Breast epithelium (tissue), 4 donors: ENCODE measurements at regions not wholly inside any gene's neighbourhood (a gene's known extent, or its start where the extent isn't known, plus 50 kb on each side); places are given as distances from the start of the nearest gene placed in this dataset.
A peak's percentile ranks its signal among the peaks of the same experiment; 100 is the strongest.

ENCODE experiments used
- DNase-seq, 2 donors: peaks; one replicate each; pipeline ENCODE4 v3.0.0-alpha.2; 2019; ENCODE audit warnings: low spot score in 2 of 2
- H3K27ac ChIP-seq, 2 donors: fragments of 200-600 bp; sonication (generic) in 1 of 2; one replicate each; pipeline ENCODE4 v1.5.1; 2016 to 2019; ENCODE audit warnings: mild to moderate bottlenecking in 1 of 2
- H3K27me3 ChIP-seq, 2 donors: fragments of 200-600 bp; sonication (generic) in 1 of 2; one replicate each; pipeline versions ENCODE4 v1.5.1 to v1.6.0; 2017 to 2019; ENCODE audit warnings: control low read depth in 1 of 2, mild to moderate bottlenecking in 1 of 2
- H3K36me3 ChIP-seq: fragments of 200-600 bp; one replicate; pipeline ENCODE4 v1.5.1; 2019
- H3K4me1 ChIP-seq, 2 donors: fragments of 200-600 bp; sonication (generic); one replicate each; pipeline ENCODE4 v1.5.1; 2016 to 2019; ENCODE audit warnings: control low read depth in 1 of 2
- H3K4me3 ChIP-seq, 3 donors: fragments of 200-600 bp; sonication (generic); 1 replicate in 2 of 3; 2 replicates in 1 of 3; pipeline ENCODE4 v1.5.1; 2016 to 2019; ENCODE audit warnings: mild to moderate bottlenecking in 3 of 3, moderate library complexity in 2 of 3
- H3K9me3 ChIP-seq, 2 donors: fragments of 200-600 bp; sonication (generic) in 1 of 2; one replicate each; pipeline ENCODE4 v1.5.1; 2016 to 2019; ENCODE audit warnings: control low read depth in 1 of 2
- CTCF ChIP-seq, 3 donors: fragments of 450-650 bp; IDR thresholded peaks; one replicate each; pipeline ENCODE4 v1.5.1; 2016 to 2017; ENCODE audit warnings: antibody characterized with exemption in 3 of 3, mild to moderate bottlenecking in 3 of 3, moderate library complexity in 3 of 3
- POLR2A ChIP-seq: fragments of 450-650 bp; IDR thresholded peaks from one replicate; pipeline ENCODE4 v1.6.1; 2016; ENCODE audit warnings: antibody characterized with exemption, mild to moderate bottlenecking, moderate library complexity
- POLR2AphosphoS5 ChIP-seq, 3 donors: sonication (generic); formaldehyde crosslinking; IDR thresholded peaks; one replicate each; pipeline ENCODE4 v1.6.1; 2017; ENCODE audit warnings: antibody characterized with exemption in 3 of 3
- intact Hi-C: fragments of 100-400 bp; cut with DNase I; formaldehyde crosslinking; loops from one replicate; pipeline ENCODE4 v1.15.1; 2023; ENCODE audit warnings: low total_unique reads

DNA sequence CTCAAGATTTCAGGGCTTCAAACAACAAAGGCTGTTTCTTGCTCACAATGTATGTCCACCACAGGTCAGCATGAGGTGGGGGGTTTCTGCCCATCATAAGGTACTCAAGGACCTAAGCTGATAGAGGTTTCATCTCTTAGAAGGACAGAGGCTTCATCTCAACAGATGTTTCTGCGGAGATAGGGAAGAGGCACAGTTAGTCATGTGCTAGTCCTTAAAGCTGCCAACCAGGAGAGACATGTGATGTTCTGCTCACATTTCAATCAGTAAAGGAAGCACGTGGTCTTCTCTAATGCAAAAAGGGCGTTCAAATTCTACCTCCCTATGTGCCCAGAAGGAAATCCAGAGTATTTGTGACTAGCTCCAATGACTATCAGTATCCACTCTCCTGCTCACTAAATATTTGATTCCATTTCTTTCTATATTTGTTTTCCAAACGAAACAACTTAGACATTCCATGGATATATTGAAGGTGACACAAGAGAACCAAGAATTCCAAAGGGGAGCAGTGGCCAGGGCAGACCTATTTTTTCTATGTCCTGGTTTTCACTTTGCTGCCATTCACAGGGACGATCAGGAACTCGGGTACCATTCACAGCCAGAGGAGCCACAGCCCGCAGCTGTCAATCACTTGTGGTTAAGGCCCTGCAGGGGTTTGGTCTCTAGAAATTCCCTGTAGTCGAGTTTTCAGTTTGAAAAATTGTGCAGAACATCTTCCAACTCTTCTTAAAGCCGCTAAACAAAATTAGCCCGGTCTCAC is 173.2 kb upstream of the FOXA2 start:
- H3K4me1 ChIP-seq: no peaks in the 10 kb centered on the region
- no peaks in the 10 kb centered on the region for H3K9me3 ChIP-seq
- H3K27me3 ChIP-seq: no peaks in the 10 kb centered on the region
- no peaks in the 10 kb centered on the region for H3K36me3 ChIP-seq
- no peak overlapping the region for H3K27ac ChIP-seq
- no peak for DNase-seq
- no peak for TF ChIP-seq CTCF (IDR thresholded peaks at IDR 0.05)
- no peak for TF ChIP-seq POLR2AphosphoS5 (IDR thresholded peaks at IDR 0.05)
- no peak for TF ChIP-seq POLR2A
- intact Hi-C loops: no loop called here
- H3K4me3 ChIP-seq: no peak overlapping the region

DNA sequence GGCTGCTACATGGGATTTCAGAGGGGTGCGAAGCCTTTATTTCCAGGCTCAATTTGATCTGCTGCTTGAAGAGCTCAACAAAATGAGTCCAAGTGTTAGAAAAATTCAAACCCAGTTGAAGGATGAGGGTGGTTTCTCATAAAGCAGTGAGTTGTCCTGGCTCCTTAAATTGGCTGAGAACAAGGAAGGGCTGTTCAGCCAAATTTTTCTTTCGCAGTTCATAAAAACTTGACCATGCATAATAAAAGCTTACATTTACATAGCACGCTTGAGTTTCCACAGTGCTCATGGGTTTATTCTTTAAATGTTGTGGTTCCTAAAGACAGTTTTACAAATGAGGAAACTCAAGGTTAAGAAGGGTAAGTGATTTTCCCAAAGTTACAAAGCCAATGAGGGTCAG is 174.4 kb upstream of the FOXA2 start:
- no peak for TF ChIP-seq POLR2AphosphoS5 (IDR thresholded peaks at IDR 0.05)
- TF ChIP-seq POLR2A: no peak
- no peak for TF ChIP-seq CTCF (IDR thresholded peaks at IDR 0.05)
- no peaks in the 10 kb centered on the region for H3K27me3 ChIP-seq
- H3K36me3 ChIP-seq: no peaks in the 10 kb centered on the region
- no peak overlapping the region for H3K4me3 ChIP-seq
- no peaks in the 10 kb centered on the region for H3K4me1 ChIP-seq
- DNase-seq: no peak
- H3K27ac ChIP-seq: peak overlapping the region; percentile 23 to 38
- intact Hi-C loops: no loop called here
- no peaks in the 10 kb centered on the region for H3K9me3 ChIP-seq

DNA sequence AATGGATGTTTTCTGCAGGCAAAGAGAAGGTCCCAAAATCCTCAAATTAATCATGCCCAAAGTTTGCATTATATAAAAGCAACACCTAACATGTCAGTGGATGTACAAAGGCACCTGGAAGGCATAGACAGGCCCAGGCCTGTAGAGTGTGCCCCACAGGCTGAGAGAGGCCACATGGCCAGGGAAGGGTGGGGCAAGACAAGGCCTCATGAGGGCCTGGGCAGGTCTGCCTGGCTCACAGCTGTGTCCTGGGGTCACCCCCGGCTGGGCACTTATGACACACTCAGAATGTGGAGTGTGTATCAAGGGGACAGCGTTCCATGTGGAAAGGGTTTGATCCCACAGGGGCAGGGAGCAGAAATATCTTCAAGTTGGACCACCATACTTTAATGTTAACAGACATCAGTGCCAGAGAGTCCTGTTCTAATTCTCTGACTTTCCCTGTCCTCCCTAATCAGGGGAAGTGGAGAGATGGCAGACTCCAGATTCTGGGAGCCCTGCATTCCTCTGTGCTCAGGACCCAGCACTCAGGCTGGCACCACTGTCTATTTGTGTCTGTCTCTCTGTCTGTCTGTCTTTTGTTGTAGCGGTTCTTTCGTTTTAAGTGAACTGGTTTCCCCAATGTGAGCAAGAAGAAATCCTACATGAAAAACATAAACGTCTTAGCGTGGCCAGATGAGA is 178.3 kb upstream of the FOXA2 start:
- intact Hi-C loops: loop anchor here (1.0 kb wide), 1 partner anchor 34 kb away; no protein-coding TSS in a partner anchor
- TF ChIP-seq CTCF (IDR thresholded peaks at IDR 0.05) (no peak), POLR2AphosphoS5 (IDR thresholded peaks at IDR 0.05) (no peak), POLR2A (no peak)
- DNase-seq: peak in 1 of 2 donors; percentile 52
- H3K4me1 ChIP-seq: no peaks in the 10 kb centered on the region
- H3K27me3 ChIP-seq: no peaks in the 10 kb centered on the region
- peak overlapping the region; percentile 66 to 91 for H3K27ac ChIP-seq
- no peak overlapping the region for H3K4me3 ChIP-seq
- H3K9me3 ChIP-seq: no peaks in the 10 kb centered on the region
- no peaks in the 10 kb centered on the region for H3K36me3 ChIP-seq

DNA sequence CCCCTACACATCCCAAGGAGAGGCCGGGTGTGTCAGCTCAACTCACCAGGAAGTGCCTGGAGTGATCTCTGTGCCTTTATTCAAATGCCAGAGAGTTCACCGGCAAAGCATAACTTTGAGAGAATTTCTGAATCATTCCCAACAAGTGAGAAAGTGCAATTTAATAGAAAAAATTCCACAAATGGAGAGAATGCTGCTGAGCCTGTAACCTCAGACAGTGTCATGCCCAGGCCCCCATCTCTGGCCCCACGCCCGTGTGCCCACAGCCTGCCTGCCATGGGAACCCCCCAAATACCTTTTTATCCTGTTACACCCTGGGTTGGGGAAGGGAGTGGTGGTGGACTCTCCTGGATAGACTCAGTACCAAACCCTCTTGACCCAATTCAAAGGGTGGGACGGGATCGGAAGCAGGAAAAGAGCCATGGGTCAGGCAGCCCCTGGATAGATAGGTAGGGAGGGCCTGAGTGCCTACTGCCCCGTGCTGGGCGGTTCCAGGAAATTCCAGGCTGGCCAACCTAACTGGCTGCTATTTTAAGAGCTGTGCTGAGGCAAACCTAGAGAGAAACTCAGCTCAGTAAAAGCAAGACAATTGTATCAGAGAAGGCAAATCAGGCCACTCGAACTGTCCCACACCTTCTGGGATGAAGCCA is 179.0 kb upstream of the FOXA2 start:
- H3K27me3 ChIP-seq: no peaks in the 10 kb centered on the region
- H3K4me3 ChIP-seq: peak overlapping the region in 1 of 3 donors; percentile 39
- intact Hi-C loops: loop anchor here (1.0 kb wide), 1 partner anchor 33 kb away; no protein-coding TSS in a partner anchor
- H3K36me3 ChIP-seq: no peaks in the 10 kb centered on the region
- peak in 1 of 2 donors; percentile 67 for DNase-seq
- H3K27ac ChIP-seq: peak overlapping the region; percentile 66 to 91
- H3K9me3 ChIP-seq: no peaks in the 10 kb centered on the region
- TF ChIP-seq POLR2A: no peak
- TF ChIP-seq POLR2AphosphoS5 (IDR thresholded peaks at IDR 0.05): peak in 1 of 3 donors; percentile 23
- H3K4me1 ChIP-seq: no peaks in the 10 kb centered on the region

DNA sequence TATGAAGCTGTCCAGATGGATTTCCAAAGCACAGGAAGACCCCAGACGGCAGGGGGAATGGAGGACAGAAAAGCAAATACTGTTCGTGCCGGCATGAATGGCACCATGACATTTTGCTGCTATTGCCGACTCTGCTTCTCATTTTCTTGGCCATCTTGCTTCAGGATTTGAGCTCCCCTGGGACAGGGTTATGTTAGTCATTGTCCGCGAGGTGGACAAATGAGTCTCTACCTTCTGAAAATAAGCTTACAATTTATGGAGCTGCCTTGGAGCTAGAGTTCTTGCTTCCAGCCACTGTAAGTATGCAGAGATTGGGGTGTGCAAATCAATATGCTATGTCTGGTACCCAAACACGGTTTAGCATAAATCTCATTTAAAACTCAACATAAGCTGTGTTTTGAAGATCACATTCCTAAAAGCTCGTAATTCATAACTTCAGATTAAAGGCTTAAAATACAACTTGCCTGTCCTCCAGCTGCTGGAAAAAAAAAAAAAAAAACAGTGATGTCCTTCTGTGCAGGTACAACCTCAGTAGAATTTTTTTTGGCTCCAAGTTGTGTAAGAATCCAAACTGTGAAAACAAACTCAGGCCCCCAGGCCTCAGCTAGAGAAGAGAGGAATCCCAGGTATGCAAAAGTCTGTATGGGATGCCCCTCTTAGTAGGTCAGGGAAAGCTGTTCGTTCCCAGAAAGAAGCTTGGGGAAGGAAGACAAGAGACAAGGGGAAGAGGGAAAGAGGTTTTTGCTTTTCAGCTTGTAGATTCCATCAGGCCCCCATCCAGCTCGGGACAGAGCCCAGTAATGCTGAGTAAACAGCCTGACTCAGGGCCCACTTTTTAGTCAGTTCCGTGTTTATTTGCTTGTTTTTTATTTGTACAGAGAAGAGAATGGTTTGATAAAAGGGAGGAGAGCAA is 184.2 kb upstream of the FOXA2 start:
- Histone ChIP-seq H3K27ac (peak overlapping the region; percentile 43 to 55), H3K27me3 (no peaks in the 10 kb centered on the region), H3K9me3 (no peaks in the 10 kb centered on the region), H3K4me3 (no peak overlapping the region), H3K36me3 (no peaks in the 10 kb centered on the region), H3K4me1 (peaks cover 0 to 3% of the 10 kb centered on the region in 2 donors)
- intact Hi-C loops: no loop called here
- peak in 1 of 2 donors; percentile 61 for DNase-seq
- TF ChIP-seq CTCF (IDR thresholded peaks at IDR 0.05) (no peak), POLR2A (no peak), POLR2AphosphoS5 (IDR thresholded peaks at IDR 0.05) (no peak)
